ENCODE measurements at regions not wholly inside any gene's neighbourhood (a gene's known extent, or its start where the extent isn't known, plus 50 kb on each side); places are given as distances from the start of the nearest gene placed in this dataset.

- Histone ChIP-seq H4K5ac (ENCODE audit: low read depth, low read length) (no peak overlapping the region), H2BK20ac (ENCODE audit: low read depth, low read length) (no peak overlapping the region), H2AK9ac (replicated peaks; ENCODE audit: low read depth, low read length, poor library complexity) (no peak overlapping the region), H4K20me1 (ENCODE audit: insufficient read depth, low read length) (no peaks in the 10 kb centered on the region), H3K27me3 (ENCODE audit: control insufficient read depth, insufficient read depth, low read length) (no peaks in the 10 kb centered on the region), H3K4me2 (ENCODE audit: low read depth, low read length) (no peak overlapping the region), H3K4me1 (ENCODE audit: control insufficient read depth, insufficient read depth, low read length) (no peaks in the 10 kb centered on the region), H3K27ac (ENCODE audit: insufficient read depth, low read length) (no peak overlapping the region), H2AFZ (replicated peaks; ENCODE audit: low read length, poor library complexity) (no peak overlapping the region), H2BK120ac (ENCODE audit: low read depth, low read length) (no peak overlapping the region), H3K14ac (replicated peaks; ENCODE audit: low read depth, low read length) (no peak overlapping the region), H3K9ac (ENCODE audit: low read depth, low read length) (no peak overlapping the region), H3K79me1 (ENCODE audit: low read depth in 1 of 2, low read length in 2 of 2) (no peaks in the 10 kb centered on the region), H3K36me3 (ENCODE audit: control insufficient read depth, insufficient read depth, low read length) (no peaks in the 10 kb centered on the region), H3K4me3 (ENCODE audit: insufficient read depth, low read depth, low read length) (no peak overlapping the region), H3K18ac (ENCODE audit: low read depth, low read length) (no peak overlapping the region), H3K9me3 (ENCODE audit: control insufficient read depth, insufficient read depth, low read length) (peaks cover 9% of the 10 kb centered on the region; the same call in 1 of the 2 replicates), H2BK5ac (ENCODE audit: low read depth, low read length, poor library complexity, severe bottlenecking) (no peak overlapping the region), H4K91ac (ENCODE audit: insufficient read depth, low read depth, low read length) (no peak overlapping the region), H3K4ac (ENCODE audit: low read depth, low read length) (no peak overlapping the region), H3K23ac (ENCODE audit: low read depth, low read length) (no peak overlapping the region), H3K9me1 (ENCODE audit: insufficient read depth, low read length) (no peaks in the 10 kb centered on the region), H2BK15ac (ENCODE audit: low read depth, low read length) (no peak overlapping the region), H3K56ac (ENCODE audit: extremely low read depth, insufficient read depth, low read length) (no peak overlapping the region), H2AK5ac (ENCODE audit: low read depth, low read length) (no peak overlapping the region), H4K8ac (ENCODE audit: low read depth in 2 of 2, low read length in 2 of 2) (no peak overlapping the region)
- TF ChIP-seq FOS (IDR thresholded peaks at IDR 0.05; ENCODE audit: low read depth, low read length) (no peak), RAD21 (IDR thresholded peaks at IDR 0.05; ENCODE audit: low read length) (no peak), CHD1 (IDR thresholded peaks at IDR 0.05; ENCODE audit: low read depth, low read length) (no peak), CTCF (conservative IDR thresholded peaks at IDR 0.05; ENCODE audit: low read depth, low read length) (no peak), RCOR1 (IDR thresholded peaks at IDR 0.05; ENCODE audit: insufficient replicate concordance, low read length) (no peak)
- CTCF ChIA-PET = no interaction called here
- in situ Hi-C loops (cut with MboI; ENCODE audit: low sequenced_read_pairs) (no loop called here), dilution Hi-C loops (cut with HindIII; ENCODE audit: low sequenced_read_pairs, unreplicated experiment) (no loop called here), intact Hi-C loops (cut with micrococcal nuclease) (no loop called here)
- POLR2A ChIA-PET (ENCODE audit: unreplicated experiment) = no interaction called here
- ATAC-seq (ENCODE audit: low read depth) = no peak
- DNase-seq = no peak
- BruUV-seq (replicated peaks) = no TSS peak
Observed at GRCh38 chr6:62993951-62994350, 217.3 kb upstream of the FKBP1C start.

Data from IMR-90 (cell line).